ENCODE measurements at regions not wholly inside any gene's neighbourhood (a gene's known extent, or its start where the extent isn't known, plus 50 kb on each side); places are given as distances from the start of the nearest gene placed in this dataset.
A peak's percentile ranks its signal among the peaks of the same experiment; 100 is the strongest.
"Not testable (repeated sequence)": the region's sequence is repeated elsewhere in the genome, so short reads cannot be mapped to it uniquely, and the experiment has no call there.

DNA sequence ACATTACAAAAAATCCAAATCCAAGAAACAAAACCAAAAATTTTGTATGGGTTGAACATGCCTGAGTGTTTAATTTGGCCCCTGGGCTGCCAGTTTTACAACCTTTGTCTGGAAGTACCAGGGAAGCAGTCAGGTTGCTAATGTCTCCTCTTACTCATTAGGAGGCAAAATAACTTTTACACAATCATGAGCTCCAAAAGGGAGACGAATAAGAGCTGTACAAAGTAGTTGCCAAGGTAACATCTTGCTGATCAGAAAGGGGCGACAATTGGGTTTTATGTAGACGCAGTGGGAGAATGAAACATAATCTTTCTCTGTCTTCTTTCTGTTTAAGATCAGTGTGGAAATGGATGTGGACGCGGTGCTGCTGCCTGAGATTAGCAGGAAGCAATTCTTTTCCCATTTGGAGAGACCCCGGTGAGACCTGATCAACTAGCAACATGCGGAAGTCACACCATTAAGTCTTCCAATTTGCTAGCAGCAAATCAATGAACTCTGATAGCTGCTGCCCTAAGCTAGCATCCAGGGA is 90.7 kb upstream of the IGFBP7 start:
- no peak for DNase-seq

DNA sequence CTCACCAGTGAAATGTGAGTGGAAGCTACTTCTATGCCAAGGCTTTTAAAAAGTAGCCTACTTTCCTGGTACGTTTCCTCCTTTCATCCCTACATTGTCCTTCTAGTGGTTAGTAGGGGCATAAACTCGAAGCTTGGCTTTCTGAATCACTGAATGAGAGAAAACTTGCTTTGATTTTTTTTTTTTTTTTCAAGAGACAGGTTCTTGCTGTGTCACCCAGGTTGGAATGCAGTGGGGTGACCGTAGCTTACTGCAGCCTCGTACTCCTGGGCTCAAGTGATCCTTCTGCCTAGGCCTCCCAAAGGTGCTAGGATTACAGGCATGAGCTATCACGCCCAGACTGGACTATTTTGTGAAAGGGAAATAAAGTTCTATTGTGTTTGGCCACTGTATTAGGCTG is 89.1 kb upstream of the IGFBP7 start:
- DNase-seq, result no peak

DNA sequence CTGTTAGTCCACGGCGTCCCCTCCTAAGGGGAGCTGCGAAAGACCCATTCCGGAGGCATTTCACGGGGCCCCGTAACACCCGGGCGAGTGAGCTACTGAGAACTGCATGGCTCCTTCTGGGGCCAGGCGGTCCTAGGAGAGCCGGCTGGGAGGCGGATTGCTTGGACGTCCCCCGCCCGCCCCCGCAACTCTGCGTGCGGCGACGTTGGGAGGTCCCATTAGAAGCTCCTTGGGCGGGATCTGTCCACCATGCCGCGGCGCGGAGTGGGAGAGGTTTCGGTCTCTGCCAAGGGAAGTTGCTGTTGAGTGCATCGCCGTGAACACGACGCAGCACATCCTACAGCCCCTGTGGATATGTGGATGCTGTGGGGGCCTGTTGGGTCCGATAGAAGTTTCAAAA is 85.4 kb upstream of the IGFBP7 start:
- no peak for DNase-seq

DNA sequence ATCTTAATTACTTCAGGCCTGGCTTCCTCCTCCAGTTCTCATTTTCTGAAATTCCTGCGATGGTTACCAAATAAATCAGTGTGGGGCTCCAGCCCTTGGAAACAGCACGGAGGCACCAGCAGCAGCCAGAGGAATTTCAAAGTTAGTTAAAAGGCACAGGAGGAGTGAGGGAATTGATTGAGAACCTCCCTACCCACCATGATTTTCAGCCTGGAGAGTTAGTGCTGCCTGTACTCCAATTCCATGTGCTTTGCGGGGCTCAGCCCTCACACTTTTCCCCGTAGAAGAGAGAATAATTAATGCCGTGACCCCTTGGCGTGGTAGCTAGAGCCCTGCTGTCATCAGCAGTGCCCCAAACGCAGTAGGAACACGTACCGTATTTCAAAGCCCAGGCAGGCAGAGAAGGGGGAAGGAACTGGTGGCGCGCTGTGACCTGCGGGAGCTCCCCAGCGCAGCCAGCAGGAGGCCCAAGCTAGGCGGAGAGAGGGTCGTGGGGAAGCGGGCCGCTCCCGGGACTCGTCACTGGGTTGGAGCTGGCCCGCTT is 84.0 kb upstream of the IGFBP7 start:
- DNase-seq, result no peak

DNA sequence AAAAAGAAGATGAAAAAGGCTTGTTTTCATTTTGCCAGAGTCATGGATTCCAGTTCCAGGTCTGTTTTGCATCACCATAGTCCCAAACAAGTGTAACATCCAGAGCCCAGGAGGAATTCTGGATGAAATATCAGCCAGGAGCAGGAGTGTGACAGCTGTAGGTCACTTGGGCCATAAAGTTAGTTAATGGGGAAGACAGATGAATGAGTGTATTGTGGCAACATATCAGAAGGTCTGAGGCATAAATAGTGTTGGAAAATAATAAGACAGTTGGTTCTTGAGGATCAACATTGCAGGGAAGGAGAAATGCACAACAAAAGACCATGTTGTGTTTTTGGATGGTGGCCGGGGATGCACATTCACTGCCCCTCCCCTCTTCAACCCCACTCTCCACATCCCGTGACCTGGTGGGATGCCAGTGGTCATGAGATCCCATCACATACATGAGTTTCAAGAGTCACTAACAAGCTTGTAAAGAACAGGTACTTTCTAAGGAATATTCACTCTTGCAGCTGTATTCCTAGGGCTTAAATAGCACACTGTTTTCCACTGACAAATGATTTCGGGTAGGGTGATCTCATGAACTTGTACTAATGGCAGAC is 83.1 kb upstream of the IGFBP7 start:
- no peak for DNase-seq

DNA sequence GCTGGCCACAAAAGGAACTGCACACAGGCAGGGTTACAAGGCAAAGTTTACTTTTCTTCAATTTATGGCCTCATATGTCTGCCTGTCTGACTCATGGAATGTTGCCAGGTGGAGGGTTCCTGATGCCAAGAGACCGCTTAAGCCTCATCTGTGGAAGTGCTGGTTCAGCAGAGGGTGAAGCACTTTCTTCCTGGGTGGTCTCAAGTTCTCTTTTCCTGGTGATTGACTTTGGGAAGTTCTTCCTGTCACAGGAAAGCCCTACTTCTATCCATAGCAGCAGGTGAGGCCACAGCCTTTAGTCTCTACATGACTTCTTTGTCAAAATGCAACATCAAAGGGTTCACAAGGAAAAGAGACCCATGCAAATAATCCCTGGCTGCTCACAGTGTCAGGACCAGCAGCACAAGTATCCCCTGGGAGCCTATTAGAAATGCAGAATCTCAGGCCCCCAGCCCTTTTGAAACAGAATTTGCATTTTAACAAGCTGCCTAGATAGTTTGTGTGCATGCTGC is 81.4 kb upstream of the IGFBP7 start:
- DNase-seq, result no peak

DNA sequence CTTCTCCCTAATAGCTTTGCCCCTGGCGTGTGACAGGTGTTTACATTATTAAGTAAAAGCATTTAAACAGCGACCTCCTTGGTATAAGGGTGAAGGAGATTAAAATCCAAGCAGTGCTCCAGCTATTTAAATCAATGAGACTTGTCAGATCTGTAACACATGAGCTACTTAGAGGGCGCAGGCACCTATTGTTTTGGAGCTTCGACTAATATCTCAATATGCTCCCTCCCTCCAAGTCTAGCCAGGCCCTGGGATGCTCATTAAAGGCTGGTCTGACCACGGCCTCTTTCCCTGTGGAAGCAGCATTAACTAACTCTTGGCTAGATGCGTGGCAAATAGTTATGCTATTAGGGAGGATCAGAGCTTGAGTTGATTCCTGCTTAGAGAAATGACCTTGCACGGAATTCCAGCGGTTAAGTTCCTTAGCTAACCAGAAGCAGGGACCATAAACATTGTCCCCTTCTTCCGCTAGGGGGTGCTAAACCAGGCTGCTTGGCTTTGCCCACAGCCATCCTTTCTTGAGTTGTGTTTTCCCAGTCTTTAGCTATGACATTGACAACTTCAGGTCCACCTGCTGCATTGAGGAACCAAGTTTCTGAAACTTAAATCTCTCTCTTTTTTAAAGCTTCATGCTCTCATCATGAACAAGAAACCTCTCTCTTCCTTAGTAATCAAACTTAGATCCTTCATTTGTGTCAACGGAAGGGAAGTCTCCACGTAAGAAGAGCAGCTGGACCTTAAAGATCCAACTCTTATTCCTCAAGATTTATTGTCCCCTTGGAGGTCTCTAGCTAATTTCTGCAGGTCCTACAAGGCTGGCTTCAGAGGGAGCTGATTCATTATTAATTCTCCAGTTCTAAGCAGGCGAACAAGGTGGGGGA is 80.7 kb upstream of the IGFBP7 start:
- peak; percentile 0 for DNase-seq

DNA sequence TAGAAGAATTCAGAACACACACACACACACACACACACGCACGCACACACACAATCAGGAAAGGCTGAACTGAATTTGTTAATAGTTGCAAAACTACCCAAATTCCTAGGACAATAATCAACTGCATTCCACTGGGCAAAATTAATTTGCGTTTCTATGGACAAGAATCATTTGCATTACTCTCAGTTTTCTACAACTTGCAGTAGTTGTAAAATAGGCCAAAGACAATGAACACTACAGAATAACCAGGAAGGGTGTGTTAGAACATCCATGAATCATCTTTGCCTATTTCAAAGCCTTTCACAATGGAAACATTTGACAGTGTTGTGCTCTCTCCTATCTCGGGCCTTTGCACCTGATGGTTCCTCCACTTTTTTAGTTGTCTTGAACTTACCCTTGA is 77.1 kb upstream of the IGFBP7 start:
- DNase-seq, result no peak

DNA sequence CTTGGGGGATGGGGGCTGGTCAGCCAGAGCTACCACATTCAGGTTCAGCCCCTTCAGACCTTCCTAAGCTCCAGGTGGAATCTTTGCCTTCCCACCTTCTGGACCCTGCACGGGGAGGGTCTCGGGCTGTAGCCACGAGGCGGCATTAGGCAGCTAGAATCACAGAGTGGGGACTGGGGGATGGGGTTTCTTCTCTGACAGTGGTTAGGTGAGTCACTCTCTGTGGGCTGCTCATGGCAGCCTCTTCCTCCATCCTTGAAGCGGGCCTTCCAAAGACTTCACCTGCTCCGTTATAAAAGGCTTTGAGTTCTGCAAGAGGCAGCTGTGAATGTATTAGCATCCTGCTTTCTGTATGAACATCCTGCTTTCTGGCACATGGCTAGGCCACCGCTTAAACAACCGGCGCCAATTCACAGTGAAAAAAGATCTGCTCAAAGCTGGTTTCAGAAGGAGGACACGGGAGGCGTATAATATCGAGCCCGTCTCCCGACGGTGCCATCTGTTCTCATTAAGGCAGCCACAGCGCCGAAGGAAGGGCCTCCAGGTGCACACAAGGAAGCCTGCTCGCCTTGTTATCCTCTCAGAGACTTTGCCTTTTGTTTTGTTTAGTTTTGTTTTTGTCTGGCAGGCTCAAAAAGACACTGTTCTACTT is 74.3 kb upstream of the IGFBP7 start:
- DNase-seq, result no peak

DNA sequence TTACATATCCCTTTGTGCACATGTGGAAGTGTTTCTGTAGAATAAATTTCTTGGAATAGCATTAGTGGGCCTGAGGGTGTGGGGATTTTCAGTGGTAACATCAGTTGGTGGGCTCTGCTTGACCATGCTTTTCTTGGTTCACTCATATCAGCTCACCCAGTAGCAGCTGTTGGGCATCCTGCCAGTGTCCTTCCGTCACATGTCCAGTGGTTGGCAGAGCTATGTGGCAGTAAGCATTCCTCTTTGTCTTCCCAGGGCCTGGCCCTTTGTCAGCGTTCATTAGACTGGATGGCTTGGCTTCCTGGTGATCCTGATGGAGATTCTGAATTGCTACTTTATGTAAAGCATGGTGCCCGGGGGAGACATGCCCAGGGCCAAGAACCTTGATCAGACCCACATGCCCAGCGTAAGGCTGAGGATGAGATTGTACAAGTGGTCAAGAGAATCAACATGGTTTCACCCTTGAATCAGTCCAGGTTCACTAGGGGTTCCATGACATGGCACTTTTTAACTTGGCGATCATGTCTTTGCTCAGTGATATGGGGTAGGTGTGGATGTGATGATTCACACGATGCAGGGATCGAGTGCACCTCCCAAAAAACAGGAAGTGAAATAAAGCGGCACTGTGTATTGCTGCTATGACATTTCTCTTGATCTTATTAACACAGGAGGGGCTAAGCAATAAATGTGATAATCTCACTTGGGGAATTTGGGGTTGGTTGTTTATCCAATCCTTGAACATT is 72.1 kb upstream of the IGFBP7 start:
- DNase-seq, result peak; percentile 64

DNA sequence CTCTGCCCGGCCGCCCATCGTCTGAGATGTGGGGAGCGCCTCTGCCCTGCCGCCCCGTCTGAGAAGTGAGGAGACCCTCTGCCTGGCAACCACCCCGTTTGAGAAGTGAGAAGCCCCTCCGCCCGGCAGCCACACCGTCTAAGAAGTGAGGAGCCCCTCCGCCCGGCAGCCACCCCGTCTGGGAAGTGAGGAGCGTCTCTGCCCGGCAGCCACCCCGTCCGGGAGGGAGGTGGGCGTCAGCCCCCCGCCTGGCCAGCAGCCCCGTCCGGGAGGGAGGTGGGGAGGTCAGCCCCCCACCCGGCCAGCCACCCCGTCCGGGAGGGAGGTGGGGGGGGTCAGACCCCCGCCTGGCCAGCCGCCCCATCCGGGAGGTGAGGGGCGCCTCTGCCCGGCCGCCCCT is 63.0 kb upstream of the IGFBP7 start:
- DNase-seq, result not testable (repeated sequence)

DNA sequence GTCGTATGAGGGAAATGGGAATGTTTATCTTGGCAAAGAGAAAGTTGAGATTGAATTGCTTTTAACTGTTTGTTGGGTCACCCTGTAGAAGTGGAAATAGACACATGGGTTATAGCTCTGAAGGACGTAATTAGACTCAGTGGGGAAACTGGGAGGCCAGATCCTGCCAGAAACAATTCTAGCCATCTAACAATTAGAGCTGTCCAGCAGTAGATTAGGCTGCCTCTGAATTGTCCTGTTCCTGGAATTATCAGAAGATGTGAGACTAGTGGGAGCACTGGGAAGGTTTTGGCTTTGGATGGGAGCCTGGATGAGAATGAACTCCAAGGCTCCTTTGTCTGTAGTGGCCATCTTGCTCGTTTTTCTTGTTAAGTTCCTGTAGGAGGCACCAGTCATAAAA is 61.9 kb upstream of the IGFBP7 start:
- no peak for DNase-seq

DNA sequence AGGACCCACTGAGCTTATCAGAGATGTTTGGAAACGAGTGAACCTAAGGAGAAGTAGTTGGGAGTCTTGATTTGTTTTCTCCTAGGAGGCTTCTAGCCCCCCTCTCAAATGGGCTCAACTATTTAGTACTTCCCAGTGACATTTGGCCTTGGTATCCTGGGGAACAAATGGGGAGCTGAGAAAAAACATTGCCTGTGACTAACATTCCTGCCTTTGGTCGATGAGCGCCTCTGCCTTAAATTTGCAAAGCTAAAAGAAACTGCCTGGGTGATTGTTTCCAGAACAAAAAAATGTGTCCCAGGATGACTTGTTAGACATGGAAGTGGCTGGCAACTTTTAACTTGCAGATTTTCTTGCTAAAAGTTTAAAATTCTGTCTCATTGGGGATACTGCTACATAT is 58.8 kb upstream of the IGFBP7 start:
- DNase-seq, result no peak

DNA sequence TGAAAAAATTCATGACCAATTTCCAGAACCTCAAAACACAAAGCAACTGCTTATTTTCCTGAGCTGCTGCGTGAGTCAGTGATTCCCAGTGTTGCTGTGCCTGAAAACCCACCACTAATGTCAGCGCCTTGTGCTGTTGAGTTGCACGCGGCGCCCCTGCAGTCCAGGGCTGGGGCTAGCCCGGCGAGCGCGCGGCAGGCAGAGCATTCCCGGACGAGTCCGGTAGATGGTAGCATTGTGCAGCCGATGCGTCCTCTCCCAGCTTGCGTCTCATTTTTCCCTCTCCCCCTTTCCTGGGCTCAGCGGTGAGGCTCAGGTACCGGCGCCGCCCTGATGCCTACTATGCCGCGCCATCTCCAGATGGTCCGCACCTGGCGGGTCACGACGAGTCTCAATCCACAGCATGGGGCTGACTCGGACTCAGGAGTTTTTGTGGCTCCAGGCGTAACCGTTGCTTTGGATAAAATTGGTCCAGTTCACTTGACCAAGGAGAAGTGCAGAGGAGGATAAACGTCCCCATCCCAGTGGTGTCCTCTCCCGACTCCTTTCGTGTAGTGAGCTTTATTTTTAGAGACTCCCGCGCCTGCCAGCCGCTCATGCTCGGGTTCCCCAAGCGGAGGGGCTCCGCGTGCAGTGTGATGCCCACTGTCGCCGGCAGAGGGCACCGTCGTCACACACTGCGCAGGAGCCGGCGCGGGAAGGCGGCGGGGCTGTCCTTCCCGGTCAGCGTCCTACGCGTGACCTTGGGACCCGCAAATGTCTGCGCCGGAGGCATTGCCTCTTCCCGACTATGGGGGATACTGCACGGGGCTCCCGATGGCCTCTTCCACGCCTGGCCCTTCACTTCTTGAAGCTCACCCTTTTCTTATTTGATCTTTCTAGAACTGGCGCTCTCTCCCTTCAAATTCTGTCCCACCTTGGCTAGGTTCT is 53.6 kb upstream of the IGFBP7 start:
- peak; percentile 53 for DNase-seq

DNA sequence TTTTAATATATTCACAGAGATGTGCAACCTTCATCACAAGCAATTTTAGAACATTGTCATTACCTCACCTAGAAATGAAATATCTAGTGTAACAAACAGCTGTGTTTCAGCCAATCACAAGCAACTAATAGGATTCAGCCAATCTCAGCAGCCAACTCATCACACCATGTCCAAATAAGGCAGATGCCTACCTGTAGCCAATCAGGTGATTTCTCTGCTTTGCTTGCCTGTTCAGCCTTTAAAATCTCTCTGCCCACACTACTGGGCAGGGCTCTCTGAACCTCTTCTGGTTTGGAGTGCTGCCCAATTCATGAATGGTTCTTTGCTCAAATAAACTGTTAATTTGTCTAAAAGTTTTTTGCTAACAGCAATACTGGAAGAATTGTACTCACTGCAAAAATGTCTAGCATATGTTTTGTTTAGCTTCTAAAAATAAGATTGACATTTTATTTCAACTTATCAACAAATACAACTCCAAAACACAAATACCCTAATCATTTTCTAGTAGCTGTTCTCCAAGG is 52.4 kb upstream of the IGFBP7 start:
- no peak for DNase-seq
